ENCODE measurements at regions not wholly inside any gene's neighbourhood (a gene's known extent, or its start where the extent isn't known, plus 50 kb on each side); places are given as distances from the start of the nearest gene placed in this dataset.
"Not testable (repeated sequence)": the region's sequence is repeated elsewhere in the genome, so short reads cannot be mapped to it uniquely, and the experiment has no call there.

- not testable (repeated sequence) for TF ChIP-seq ZNF121 (CRISPR knock-in tag; IDR thresholded peaks at IDR 0.05); ESRRA (CRISPR knock-in tag; IDR thresholded peaks at IDR 0.05; ENCODE audit: borderline replicate concordance); TP53 (CRISPR knock-in tag; IDR thresholded peaks at IDR 0.05); JUN (CRISPR knock-in tag; IDR thresholded peaks at IDR 0.05); SP1 (CRISPR knock-in tag; conservative IDR thresholded peaks at IDR 0.05); ZNF138 (CRISPR knock-in tag; conservative IDR thresholded peaks at IDR 0.05); USF1 (CRISPR knock-in tag; IDR thresholded peaks at IDR 0.05); IRF2 (CRISPR knock-in tag; IDR thresholded peaks at IDR 0.05; ENCODE audit: borderline replicate concordance, low read depth); ETV6 (CRISPR knock-in tag; IDR thresholded peaks at IDR 0.05); MYBL2 (CRISPR knock-in tag; IDR thresholded peaks at IDR 0.05)
- TF ChIP-seq, protein P1, sequence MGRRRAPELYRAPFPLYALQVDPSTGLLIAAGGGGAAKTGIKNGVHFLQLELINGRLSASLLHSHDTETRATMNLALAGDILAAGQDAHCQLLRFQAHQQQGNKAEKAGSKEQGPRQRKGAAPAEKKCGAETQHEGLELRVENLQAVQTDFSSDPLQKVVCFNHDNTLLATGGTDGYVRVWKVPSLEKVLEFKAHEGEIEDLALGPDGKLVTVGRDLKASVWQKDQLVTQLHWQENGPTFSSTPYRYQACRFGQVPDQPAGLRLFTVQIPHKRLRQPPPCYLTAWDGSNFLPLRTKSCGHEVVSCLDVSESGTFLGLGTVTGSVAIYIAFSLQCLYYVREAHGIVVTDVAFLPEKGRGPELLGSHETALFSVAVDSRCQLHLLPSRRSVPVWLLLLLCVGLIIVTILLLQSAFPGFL (CRISPR knock-in tag; IDR thresholded peaks at IDR 0.05; ENCODE audit: borderline replicate concordance) = not testable (repeated sequence)
- TF ChIP-seq, protein P2, sequence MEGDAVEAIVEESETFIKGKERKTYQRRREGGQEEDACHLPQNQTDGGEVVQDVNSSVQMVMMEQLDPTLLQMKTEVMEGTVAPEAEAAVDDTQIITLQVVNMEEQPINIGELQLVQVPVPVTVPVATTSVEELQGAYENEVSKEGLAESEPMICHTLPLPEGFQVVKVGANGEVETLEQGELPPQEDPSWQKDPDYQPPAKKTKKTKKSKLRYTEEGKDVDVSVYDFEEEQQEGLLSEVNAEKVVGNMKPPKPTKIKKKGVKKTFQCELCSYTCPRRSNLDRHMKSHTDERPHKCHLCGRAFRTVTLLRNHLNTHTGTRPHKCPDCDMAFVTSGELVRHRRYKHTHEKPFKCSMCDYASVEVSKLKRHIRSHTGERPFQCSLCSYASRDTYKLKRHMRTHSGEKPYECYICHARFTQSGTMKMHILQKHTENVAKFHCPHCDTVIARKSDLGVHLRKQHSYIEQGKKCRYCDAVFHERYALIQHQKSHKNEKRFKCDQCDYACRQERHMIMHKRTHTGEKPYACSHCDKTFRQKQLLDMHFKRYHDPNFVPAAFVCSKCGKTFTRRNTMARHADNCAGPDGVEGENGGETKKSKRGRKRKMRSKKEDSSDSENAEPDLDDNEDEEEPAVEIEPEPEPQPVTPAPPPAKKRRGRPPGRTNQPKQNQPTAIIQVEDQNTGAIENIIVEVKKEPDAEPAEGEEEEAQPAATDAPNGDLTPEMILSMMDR (IDR thresholded peaks at IDR 0.05) = not testable (repeated sequence)
- TF ChIP-seq, protein P3, sequence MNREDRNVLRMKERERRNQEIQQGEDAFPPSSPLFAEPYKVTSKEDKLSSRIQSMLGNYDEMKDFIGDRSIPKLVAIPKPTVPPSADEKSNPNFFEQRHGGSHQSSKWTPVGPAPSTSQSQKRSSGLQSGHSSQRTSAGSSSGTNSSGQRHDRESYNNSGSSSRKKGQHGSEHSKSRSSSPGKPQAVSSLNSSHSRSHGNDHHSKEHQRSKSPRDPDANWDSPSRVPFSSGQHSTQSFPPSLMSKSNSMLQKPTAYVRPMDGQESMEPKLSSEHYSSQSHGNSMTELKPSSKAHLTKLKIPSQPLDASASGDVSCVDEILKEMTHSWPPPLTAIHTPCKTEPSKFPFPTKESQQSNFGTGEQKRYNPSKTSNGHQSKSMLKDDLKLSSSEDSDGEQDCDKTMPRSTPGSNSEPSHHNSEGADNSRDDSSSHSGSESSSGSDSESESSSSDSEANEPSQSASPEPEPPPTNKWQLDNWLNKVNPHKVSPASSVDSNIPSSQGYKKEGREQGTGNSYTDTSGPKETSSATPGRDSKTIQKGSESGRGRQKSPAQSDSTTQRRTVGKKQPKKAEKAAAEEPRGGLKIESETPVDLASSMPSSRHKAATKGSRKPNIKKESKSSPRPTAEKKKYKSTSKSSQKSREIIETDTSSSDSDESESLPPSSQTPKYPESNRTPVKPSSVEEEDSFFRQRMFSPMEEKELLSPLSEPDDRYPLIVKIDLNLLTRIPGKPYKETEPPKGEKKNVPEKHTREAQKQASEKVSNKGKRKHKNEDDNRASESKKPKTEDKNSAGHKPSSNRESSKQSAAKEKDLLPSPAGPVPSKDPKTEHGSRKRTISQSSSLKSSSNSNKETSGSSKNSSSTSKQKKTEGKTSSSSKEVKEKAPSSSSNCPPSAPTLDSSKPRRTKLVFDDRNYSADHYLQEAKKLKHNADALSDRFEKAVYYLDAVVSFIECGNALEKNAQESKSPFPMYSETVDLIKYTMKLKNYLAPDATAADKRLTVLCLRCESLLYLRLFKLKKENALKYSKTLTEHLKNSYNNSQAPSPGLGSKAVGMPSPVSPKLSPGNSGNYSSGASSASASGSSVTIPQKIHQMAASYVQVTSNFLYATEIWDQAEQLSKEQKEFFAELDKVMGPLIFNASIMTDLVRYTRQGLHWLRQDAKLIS (CRISPR knock-in tag; IDR thresholded peaks at IDR 0.05; ENCODE audit: borderline replicate concordance) = not testable (repeated sequence)
- TF ChIP-seq, protein P4, sequence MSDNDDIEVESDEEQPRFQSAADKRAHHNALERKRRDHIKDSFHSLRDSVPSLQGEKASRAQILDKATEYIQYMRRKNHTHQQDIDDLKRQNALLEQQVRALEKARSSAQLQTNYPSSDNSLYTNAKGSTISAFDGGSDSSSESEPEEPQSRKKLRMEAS (CRISPR knock-in tag; IDR thresholded peaks at IDR 0.05) = not testable (repeated sequence)
These were observed 131.8 kb downstream of the NPIPA8 start for GRCh38 chr16:18204786-18205185.

Measured in WTC11 (cell line).